Adrenal gland (tissue), 5 donors: ENCODE measurements at regions not wholly inside any gene's neighbourhood (a gene's known extent, or its start where the extent isn't known, plus 50 kb on each side); places are given as distances from the start of the nearest gene placed in this dataset.

Experiments
- POLR2A ChIP-seq, 2 donors: fragments of 450-650 bp; IDR thresholded peaks; one replicate each; pipeline ENCODE4 v1.6.1; 2017; ENCODE audit warnings: antibody characterized with exemption in 2 of 2, mild to moderate bottlenecking in 2 of 2, moderate library complexity in 1 of 2
- TF ChIP-seq, protein P1 (sequence below), 6 experiments: fragments of 450-650 bp in 4 of 6; fragments of 200-600 bp in 2 of 6; sonication (generic) in 1 of 6; IDR thresholded peaks; 1 replicate in 5 of 6; 2 replicates in 1 of 6; pipeline versions ENCODE4 v1.5.1 to v1.8.0; 2016 to 2021; ENCODE audit warnings: antibody characterized with exemption in 6 of 6, mild to moderate bottlenecking in 2 of 6, moderate library complexity in 1 of 6
- donor health status: DM: no; HTN: no; CAD: no.

GRCh38 chr20:17036541-17036940, 190.3 kb upstream of the PCSK2 start:
- TF ChIP-seq, protein P1, sequence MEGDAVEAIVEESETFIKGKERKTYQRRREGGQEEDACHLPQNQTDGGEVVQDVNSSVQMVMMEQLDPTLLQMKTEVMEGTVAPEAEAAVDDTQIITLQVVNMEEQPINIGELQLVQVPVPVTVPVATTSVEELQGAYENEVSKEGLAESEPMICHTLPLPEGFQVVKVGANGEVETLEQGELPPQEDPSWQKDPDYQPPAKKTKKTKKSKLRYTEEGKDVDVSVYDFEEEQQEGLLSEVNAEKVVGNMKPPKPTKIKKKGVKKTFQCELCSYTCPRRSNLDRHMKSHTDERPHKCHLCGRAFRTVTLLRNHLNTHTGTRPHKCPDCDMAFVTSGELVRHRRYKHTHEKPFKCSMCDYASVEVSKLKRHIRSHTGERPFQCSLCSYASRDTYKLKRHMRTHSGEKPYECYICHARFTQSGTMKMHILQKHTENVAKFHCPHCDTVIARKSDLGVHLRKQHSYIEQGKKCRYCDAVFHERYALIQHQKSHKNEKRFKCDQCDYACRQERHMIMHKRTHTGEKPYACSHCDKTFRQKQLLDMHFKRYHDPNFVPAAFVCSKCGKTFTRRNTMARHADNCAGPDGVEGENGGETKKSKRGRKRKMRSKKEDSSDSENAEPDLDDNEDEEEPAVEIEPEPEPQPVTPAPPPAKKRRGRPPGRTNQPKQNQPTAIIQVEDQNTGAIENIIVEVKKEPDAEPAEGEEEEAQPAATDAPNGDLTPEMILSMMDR (IDR thresholded peaks at IDR 0.05), result no peak
- no peak for TF ChIP-seq POLR2A (IDR thresholded peaks at IDR 0.05)
